Hepatocyte (in vitro differentiated cells): ENCODE measurements at regions not wholly inside any gene's neighbourhood (a gene's known extent, or its start where the extent isn't known, plus 50 kb on each side); places are given as distances from the start of the nearest gene placed in this dataset.

ENCODE experiments used
- DNase-seq: peaks from one replicate; pipeline ENCODE4 v3.0.0-alpha.2; 2016; ENCODE audit warnings: low spot score
- H2AFZ ChIP-seq: fragments of 200-600 bp; sonication (generic); 2 replicates; pipeline ENCODE4 v1.6.0; 2016; ENCODE audit warnings: antibody characterized with exemption, mild to moderate bottlenecking
- H3K27ac ChIP-seq: fragments of 200-600 bp; sonication (generic); 2 replicates; pipeline ENCODE4 v1.5.1; 2016; ENCODE audit warnings: mild to moderate bottlenecking
- H3K27me3 ChIP-seq: fragments of 200-600 bp; sonication (generic); 2 replicates; pipeline ENCODE4 v1.6.1; 2016
- H3K36me3 ChIP-seq: fragments of 200-600 bp; sonication (generic); replicated peaks from 2 replicates; pipeline ENCODE4 v1.5.1; 2016; ENCODE audit warnings: low read depth; ENCODE audit not compliant: insufficient read depth
- H3K4me1 ChIP-seq: fragments of 200-600 bp; sonication (generic); 2 replicates; pipeline ENCODE4 v1.5.1; 2016; ENCODE audit warnings: mild to moderate bottlenecking, moderate library complexity; ENCODE audit not compliant: insufficient read depth
- H3K4me2 ChIP-seq: fragments of 200-600 bp; sonication (generic); 2 replicates; pipeline ENCODE4 v1.6.0; 2016
- H3K4me3 ChIP-seq: fragments of 200-600 bp; sonication (generic); 2 replicates; pipeline ENCODE4 v1.5.1; 2016; ENCODE audit warnings: mild to moderate bottlenecking
- H3K79me2 ChIP-seq: fragments of 200-600 bp; sonication (generic); 2 replicates; pipeline ENCODE4 v1.6.0; 2017; ENCODE audit warnings: mild to moderate bottlenecking
- H3K9me2 ChIP-seq: fragments of 200-600 bp; sonication (generic); replicated peaks from 2 replicates; pipeline ENCODE4 v1.6.0; 2017; ENCODE audit warnings: mild to moderate bottlenecking; ENCODE audit not compliant: insufficient read depth
- H3K9me3 ChIP-seq: fragments of 200-600 bp; sonication (generic); 2 replicates; pipeline ENCODE4 v1.5.1; 2016; ENCODE audit warnings: low read depth, mild to moderate bottlenecking
- H4K20me1 ChIP-seq: fragments of 200-600 bp; sonication (generic); 2 replicates; pipeline ENCODE4 v1.6.0; 2016; ENCODE audit warnings: mild to moderate bottlenecking; ENCODE audit not compliant: insufficient read depth, poor library complexity, severe bottlenecking
- EZH2 ChIP-seq: fragments of 200-600 bp; sonication (generic); IDR thresholded peaks from 2 replicates; pipeline ENCODE4 v1.6.1; 2016; ENCODE audit warnings: antibody characterized with exemption, mild to moderate bottlenecking, borderline replicate concordance
- EZH2phosphoT487 ChIP-seq: fragments of 200-600 bp; sonication (generic); IDR thresholded peaks from one replicate; pipeline ENCODE4 v1.6.1; 2018; ENCODE audit warnings: antibody characterized with exemption, mild to moderate bottlenecking, low read depth, moderate library complexity; ENCODE audit not compliant: unreplicated experiment, severe bottlenecking
- WGBS: methylation state at CpG from one replicate; pipeline ENCODE4 v1.1.6; 2016; ENCODE audit warnings: low lambda C conversion rate; ENCODE audit errors: missing lambda C conversion rate; 5-methylcytosine and 5-hydroxymethylcytosine counted together
- TF ChIP-seq, protein P1 (sequence below): fragments of 200-600 bp; sonication (generic); IDR thresholded peaks from 2 replicates; pipeline ENCODE4 v1.5.1; 2016; ENCODE audit warnings: antibody characterized with exemption, mild to moderate bottlenecking; ENCODE audit not compliant: poor library complexity

DNA sequence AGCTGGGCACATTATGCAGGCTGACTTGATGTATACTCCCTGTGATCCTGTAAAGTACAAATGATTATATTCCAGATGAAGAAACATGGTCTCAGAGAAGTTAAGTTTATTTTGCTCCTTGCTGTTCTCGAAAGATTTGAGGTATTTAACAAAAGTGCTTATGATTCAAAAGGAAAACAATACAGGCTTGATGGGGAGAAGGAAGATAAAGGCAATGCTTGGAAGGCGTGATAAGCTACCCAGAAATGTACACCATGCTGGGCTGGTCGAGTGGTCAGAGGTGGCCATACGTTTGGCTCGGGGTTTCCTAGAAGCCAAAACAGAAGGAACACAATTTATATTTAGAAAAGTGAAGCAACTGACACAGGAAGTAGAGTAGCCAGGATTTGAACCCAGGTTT is 201.0 kb downstream of the KTN1 start:
- peak overlapping the region; percentile 67 for H3K27ac ChIP-seq
- H3K4me1 ChIP-seq = peaks cover 4% of the 10 kb centered on the region
- H3K4me2 ChIP-seq = no peak overlapping the region
- H3K4me3 ChIP-seq = no peak overlapping the region
- WGBS = 84% methylated on average over 5 of the region's 5 CpGs
- no peaks in the 10 kb centered on the region for H3K27me3 ChIP-seq
- no peak for DNase-seq
- TF ChIP-seq, protein P1, sequence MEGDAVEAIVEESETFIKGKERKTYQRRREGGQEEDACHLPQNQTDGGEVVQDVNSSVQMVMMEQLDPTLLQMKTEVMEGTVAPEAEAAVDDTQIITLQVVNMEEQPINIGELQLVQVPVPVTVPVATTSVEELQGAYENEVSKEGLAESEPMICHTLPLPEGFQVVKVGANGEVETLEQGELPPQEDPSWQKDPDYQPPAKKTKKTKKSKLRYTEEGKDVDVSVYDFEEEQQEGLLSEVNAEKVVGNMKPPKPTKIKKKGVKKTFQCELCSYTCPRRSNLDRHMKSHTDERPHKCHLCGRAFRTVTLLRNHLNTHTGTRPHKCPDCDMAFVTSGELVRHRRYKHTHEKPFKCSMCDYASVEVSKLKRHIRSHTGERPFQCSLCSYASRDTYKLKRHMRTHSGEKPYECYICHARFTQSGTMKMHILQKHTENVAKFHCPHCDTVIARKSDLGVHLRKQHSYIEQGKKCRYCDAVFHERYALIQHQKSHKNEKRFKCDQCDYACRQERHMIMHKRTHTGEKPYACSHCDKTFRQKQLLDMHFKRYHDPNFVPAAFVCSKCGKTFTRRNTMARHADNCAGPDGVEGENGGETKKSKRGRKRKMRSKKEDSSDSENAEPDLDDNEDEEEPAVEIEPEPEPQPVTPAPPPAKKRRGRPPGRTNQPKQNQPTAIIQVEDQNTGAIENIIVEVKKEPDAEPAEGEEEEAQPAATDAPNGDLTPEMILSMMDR = no peak
- no peak for TF ChIP-seq EZH2
- TF ChIP-seq EZH2phosphoT487 = no peak
- no peaks in the 10 kb centered on the region for H4K20me1 ChIP-seq
- no peaks in the 10 kb centered on the region for H3K9me3 ChIP-seq
- no peaks in the 10 kb centered on the region for H3K79me2 ChIP-seq
- no peak overlapping the region for H2AFZ ChIP-seq
- no peaks in the 10 kb centered on the region for H3K9me2 ChIP-seq
- no peaks in the 10 kb centered on the region for H3K36me3 ChIP-seq

DNA sequence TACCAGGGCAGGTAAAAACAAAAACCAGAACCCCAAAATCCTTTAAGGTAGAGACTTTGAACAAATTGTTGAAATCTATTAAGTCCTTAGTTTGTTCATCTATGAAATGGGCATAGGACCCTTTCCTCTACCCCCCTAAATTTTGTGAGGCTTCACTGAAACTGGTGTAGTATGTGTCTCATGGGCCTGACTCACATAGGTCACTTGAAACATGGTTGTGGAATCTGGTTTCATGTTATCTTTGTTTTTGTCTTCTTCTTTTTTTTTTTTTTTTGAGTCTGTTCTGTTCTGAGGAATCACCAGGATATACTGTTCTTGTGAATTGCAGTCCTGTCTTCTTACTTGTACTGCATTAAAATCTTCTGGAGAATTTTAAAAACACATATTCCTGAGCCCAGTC is 202.2 kb downstream of the KTN1 start:
- Histone ChIP-seq H3K9me3 (no peaks in the 10 kb centered on the region), H3K27ac (peak overlapping the region; percentile 67), H2AFZ (no peak overlapping the region), H4K20me1 (no peaks in the 10 kb centered on the region), H3K4me3 (no peak overlapping the region), H3K27me3 (no peaks in the 10 kb centered on the region), H3K4me1 (peaks cover 4% of the 10 kb centered on the region), H3K9me2 (no peaks in the 10 kb centered on the region), H3K36me3 (no peaks in the 10 kb centered on the region), H3K79me2 (no peaks in the 10 kb centered on the region), H3K4me2 (no peak overlapping the region)
- no peak for DNase-seq
- no peak for TF ChIP-seq EZH2phosphoT487
- no peak for TF ChIP-seq EZH2
- TF ChIP-seq, protein P1 = no peak

DNA sequence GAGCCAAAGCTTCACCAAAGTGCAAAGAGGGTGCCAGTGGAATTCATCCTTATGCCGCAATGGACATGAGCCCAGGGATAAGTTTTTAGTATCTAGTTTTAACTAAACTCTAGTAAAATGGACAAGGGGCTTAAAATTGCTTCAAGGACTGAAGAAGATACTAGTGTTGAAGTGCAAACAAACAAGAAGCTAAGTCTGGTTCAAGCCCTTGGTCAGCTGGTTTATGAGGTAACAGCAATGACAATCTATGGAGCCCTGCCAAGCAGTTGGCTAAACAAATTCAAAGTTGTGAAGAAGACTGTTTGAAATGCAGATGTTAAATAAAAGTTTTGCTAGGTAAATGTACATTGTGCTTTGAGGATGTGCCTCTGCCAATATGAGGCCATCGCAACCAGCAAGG is 209.4 kb downstream of the KTN1 start:
- peak; percentile 40 for DNase-seq
- WGBS = 70% methylated on average over 2 of the region's 2 CpGs
- H2AFZ ChIP-seq = no peak overlapping the region
- no peak overlapping the region for H3K4me2 ChIP-seq
- H4K20me1 ChIP-seq = no peaks in the 10 kb centered on the region
- H3K36me3 ChIP-seq = no peaks in the 10 kb centered on the region
- H3K27me3 ChIP-seq = no peaks in the 10 kb centered on the region
- peaks cover 5% of the 10 kb centered on the region for H3K4me1 ChIP-seq
- no peaks in the 10 kb centered on the region for H3K9me3 ChIP-seq
- TF ChIP-seq EZH2 (no peak), EZH2phosphoT487 (no peak)
- TF ChIP-seq, protein P1 = no peak
- no peak overlapping the region for H3K27ac ChIP-seq
- no peaks in the 10 kb centered on the region for H3K79me2 ChIP-seq
- H3K9me2 ChIP-seq = no peaks in the 10 kb centered on the region
- no peak overlapping the region for H3K4me3 ChIP-seq
